SH-SY5Y (cell line): ENCODE measurements at regions not wholly inside any gene's neighbourhood (a gene's known extent, or its start where the extent isn't known, plus 50 kb on each side); places are given as distances from the start of the nearest gene placed in this dataset.

Experiments
- GATA2 ChIP-seq: IDR thresholded peaks from 2 replicates; pipeline ENCODE4 v1.6.1; 2011; ENCODE audit warnings: mild to moderate bottlenecking, low read depth, low read length
- GATA3 ChIP-seq: IDR thresholded peaks from 2 replicates; pipeline ENCODE4 v1.6.1; 2011; ENCODE audit warnings: low read depth, mild to moderate bottlenecking, low read length, moderate library complexity

DNA sequence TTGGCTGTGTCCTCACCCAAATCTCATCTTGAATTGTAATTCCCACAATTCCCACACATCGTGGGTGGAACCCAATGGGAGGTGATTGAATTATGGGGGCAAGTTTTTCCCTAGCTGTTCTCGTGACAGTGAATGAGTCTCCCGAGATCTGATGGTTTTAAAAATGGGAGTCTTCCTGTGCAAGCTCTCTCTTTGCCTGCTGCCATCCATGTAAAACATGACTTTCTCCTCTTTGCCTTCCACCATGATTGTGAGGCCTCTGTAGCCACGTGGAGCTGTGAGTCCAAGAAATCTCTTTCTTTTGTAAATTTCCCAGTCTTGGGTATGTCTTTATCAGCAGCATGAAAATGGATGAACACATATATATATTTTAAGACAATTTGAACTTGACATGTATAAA, 285.4 kb downstream of the BAMBI start:
- TF ChIP-seq GATA2 (no peak), GATA3 (no peak)
